HEK293 (cell line): ENCODE measurements at regions not wholly inside any gene's neighbourhood (a gene's known extent, or its start where the extent isn't known, plus 50 kb on each side); places are given as distances from the start of the nearest gene placed in this dataset.

Experiments
- CTCF ChIP-seq: fragments of 450-650 bp; formaldehyde crosslinking; IDR thresholded peaks from 2 replicates; pipeline ENCODE4 v1.5.1; 2016; ENCODE audit warnings: missing biosample characterization, missing genetic modification characterization
- GLIS1 ChIP-seq: fragments of 450-650 bp; formaldehyde crosslinking; IDR thresholded peaks from 2 replicates; pipeline ENCODE4 v1.5.1; 2016; ENCODE audit warnings: missing biosample characterization, missing genetic modification characterization
- HOXA7 ChIP-seq: sonication (generic); formaldehyde crosslinking; IDR thresholded peaks from 2 replicates; pipeline ENCODE4 v1.8.1; 2022; ENCODE audit warnings: missing genetic modification reagents, borderline replicate concordance
- PRDM2 ChIP-seq: fragments of 450-650 bp; formaldehyde crosslinking; IDR thresholded peaks from 2 replicates; pipeline ENCODE4 v1.5.1; 2016; ENCODE audit warnings: missing biosample characterization, missing genetic modification characterization, borderline replicate concordance
- RBAK ChIP-seq: fragments of 450-650 bp; formaldehyde crosslinking; IDR thresholded peaks from 2 replicates; pipeline ENCODE4 v1.5.1; 2016; ENCODE audit warnings: missing biosample characterization, missing genetic modification characterization
- ZNF561 ChIP-seq: fragments of 450-650 bp; IDR thresholded peaks from 2 replicates; pipeline ENCODE4 v1.5.1; 2018; ENCODE audit warnings: missing biosample characterization, missing genetic modification characterization, borderline replicate concordance
- ZNF610 ChIP-seq: fragments of 450-650 bp; formaldehyde crosslinking; IDR thresholded peaks from 2 replicates; pipeline ENCODE4 v1.5.1; 2016; ENCODE audit warnings: missing biosample characterization, missing genetic modification characterization, borderline replicate concordance
- ZNF692 ChIP-seq: fragments of 450-650 bp; formaldehyde crosslinking; IDR thresholded peaks from 2 replicates; pipeline ENCODE4 v1.5.1; 2016; ENCODE audit warnings: missing biosample characterization, missing genetic modification characterization
- TF ChIP-seq, protein P1 (sequence below): fragments of 450-650 bp; formaldehyde crosslinking; IDR thresholded peaks from 2 replicates; pipeline ENCODE4 v1.5.1; 2016; ENCODE audit warnings: missing biosample characterization, missing genetic modification characterization, low read depth

DNA sequence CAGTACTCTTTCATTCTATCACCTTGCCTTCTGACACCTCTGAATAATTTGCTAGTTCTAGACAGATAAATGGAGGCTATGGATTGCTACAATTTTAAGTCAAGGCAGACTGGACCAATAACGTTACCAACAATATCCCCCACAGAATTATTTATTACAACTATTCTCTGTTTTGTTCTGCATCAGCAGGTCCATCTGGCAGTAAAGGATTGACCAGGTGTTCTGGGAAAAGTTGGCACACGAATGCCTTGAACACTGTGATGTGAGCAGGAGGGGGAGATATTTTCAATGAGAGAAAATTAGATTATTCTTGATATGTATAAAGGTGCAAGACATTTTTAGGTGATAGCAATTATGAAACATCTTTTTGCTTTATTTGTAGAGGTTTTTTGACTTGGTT, 718.8 kb upstream of the TMPRSS15 start:
- TF ChIP-seq CTCF (tag by site-specific recombination) (no peak), ZNF610 (no peak), RBAK (tag by site-specific recombination) (no peak), ZNF692 (no peak), GLIS1 (tag by site-specific recombination) (no peak), PRDM2 (tag by site-specific recombination) (no peak), HOXA7 (CRISPR knock-in tag) (no peak), ZNF561 (no peak)
- TF ChIP-seq, protein P1, sequence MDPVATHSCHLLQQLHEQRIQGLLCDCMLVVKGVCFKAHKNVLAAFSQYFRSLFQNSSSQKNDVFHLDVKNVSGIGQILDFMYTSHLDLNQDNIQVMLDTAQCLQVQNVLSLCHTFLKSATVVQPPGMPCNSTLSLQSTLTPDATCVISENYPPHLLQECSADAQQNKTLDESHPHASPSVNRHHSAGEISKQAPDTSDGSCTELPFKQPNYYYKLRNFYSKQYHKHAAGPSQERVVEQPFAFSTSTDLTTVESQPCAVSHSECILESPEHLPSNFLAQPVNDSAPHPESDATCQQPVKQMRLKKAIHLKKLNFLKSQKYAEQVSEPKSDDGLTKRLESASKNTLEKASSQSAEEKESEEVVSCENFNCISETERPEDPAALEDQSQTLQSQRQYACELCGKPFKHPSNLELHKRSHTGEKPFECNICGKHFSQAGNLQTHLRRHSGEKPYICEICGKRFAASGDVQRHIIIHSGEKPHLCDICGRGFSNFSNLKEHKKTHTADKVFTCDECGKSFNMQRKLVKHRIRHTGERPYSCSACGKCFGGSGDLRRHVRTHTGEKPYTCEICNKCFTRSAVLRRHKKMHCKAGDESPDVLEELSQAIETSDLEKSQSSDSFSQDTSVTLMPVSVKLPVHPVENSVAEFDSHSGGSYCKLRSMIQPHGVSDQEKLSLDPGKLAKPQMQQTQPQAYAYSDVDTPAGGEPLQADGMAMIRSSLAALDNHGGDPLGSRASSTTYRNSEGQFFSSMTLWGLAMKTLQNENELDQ (tag by site-specific recombination): no peak
